Bronchial epithelial cell (primary cell): ENCODE measurements at regions not wholly inside any gene's neighbourhood (a gene's known extent, or its start where the extent isn't known, plus 50 kb on each side); places are given as distances from the start of the nearest gene placed in this dataset.
A peak's percentile ranks its signal among the peaks of the same experiment; 100 is the strongest.

Source experiments
- DNase-seq: peaks from one replicate; pipeline ENCODE4 v3.0.0-alpha.2; 2010; ENCODE audit warnings: low read depth
- FAIRE-seq: peaks from 2 replicates; lab custom pipeline; 2011; peaks lifted over from hg19 to GRCh38; lab: Jason Lieb, UNC
- H3K27me3 ChIP-seq: 2 replicates; pipeline ENCODE4 v1.5.1; 2011; ENCODE audit warnings: low read length; ENCODE audit not compliant: control insufficient read depth, insufficient read depth
- H3K36me3 ChIP-seq: 2 replicates; pipeline ENCODE4 v1.5.1; 2011; ENCODE audit warnings: low read length; ENCODE audit not compliant: control insufficient read depth, insufficient read depth
- H3K4me3 ChIP-seq: 2 replicates; pipeline ENCODE4 v1.5.1; 2011; ENCODE audit warnings: mild to moderate bottlenecking, low read depth, low read length, control low read depth
- CTCF ChIP-seq: IDR thresholded peaks from 2 replicates; pipeline ENCODE4 v1.5.1; 2011; ENCODE audit warnings: mild to moderate bottlenecking, moderate library complexity, low read length, control low read depth, inconsistent platforms; ENCODE audit not compliant: insufficient read depth, severe bottlenecking

GRCh38 chr14:89058697-89059096, 234.2 kb downstream of the TTC8 start:
- FAIRE-seq = no peak
- peak; percentile 10 for DNase-seq
- Histone ChIP-seq H3K36me3 (no peaks in the 10 kb centered on the region), H3K4me3 (no peak overlapping the region), H3K27me3 (no peaks in the 10 kb centered on the region)
- no peak for TF ChIP-seq CTCF

- Histone ChIP-seq H3K27me3 (no peaks in the 10 kb centered on the region), H3K4me3 (no peak overlapping the region), H3K36me3 (no peaks in the 10 kb centered on the region)
- FAIRE-seq (no peak), DNase-seq (no peak)
- TF ChIP-seq CTCF = no peak
Measured at GRCh38 chr14:89060191-89060590, 235.7 kb downstream of the TTC8 start.

- no peak for TF ChIP-seq CTCF
- Histone ChIP-seq H3K4me3 (no peak overlapping the region), H3K36me3 (no peaks in the 10 kb centered on the region), H3K27me3 (no peaks in the 10 kb centered on the region)
- no peak for FAIRE-seq
- no peak for DNase-seq
Measured at GRCh38 chr14:89061696-89062095, 237.2 kb downstream of the TTC8 start.

- Histone ChIP-seq H3K27me3 (no peaks in the 10 kb centered on the region), H3K36me3 (no peaks in the 10 kb centered on the region), H3K4me3 (no peak overlapping the region)
- TF ChIP-seq CTCF = no peak
- FAIRE-seq = no peak
- DNase-seq = no peak
Measured at GRCh38 chr14:89065879-89066278, 241.4 kb downstream of the TTC8 start.

GRCh38 chr14:89067293-89067972, 243.0 kb downstream of the TTC8 start:
- no peak for FAIRE-seq
- no peak for TF ChIP-seq CTCF
- Histone ChIP-seq H3K27me3 (no peaks in the 10 kb centered on the region), H3K36me3 (no peaks in the 10 kb centered on the region), H3K4me3 (no peak overlapping the region)
- no peak for DNase-seq

- DNase-seq (no peak), FAIRE-seq (no peak)
- no peak for TF ChIP-seq CTCF
- H3K4me3 ChIP-seq = no peak overlapping the region
- H3K27me3 ChIP-seq = peaks cover 1% of the 10 kb centered on the region
- H3K36me3 ChIP-seq = no peaks in the 10 kb centered on the region
Measured at GRCh38 chr14:89078021-89078795, 253.8 kb downstream of the TTC8 start.
